ENCODE measurements at regions not wholly inside any gene's neighbourhood (a gene's known extent, or its start where the extent isn't known, plus 50 kb on each side); places are given as distances from the start of the nearest gene placed in this dataset.

DNA sequence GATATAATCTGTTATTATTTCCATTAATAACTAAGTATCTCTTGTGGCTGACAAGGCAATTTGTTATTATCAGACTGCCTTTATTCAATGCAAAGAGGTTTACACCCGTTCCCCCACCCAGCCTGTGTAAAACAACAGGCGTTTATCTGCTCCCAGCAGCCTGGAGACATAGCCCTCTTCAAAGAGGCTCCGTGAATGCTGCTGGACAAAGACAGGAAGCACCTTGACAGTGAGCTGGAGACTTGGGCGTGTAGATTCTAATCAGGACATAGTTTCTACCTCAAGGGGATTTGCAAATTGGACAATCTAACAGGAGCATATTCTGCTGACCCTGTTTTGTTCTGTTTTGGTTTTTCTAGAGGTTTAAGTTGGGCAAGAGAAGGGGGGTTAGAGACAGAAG, 733.0 kb upstream of the KIRREL3 start:
- Histone ChIP-seq H3K36me3 (ENCODE audit: insufficient read depth, low read length) (no peaks in the 10 kb centered on the region), H3K4me2 (ENCODE audit: low read length) (no peak overlapping the region), H3K27ac (ENCODE audit: low read depth, low read length) (no peak overlapping the region), H3K4me3 (ENCODE audit: insufficient read depth, low read depth, low read length) (no peak overlapping the region), H4K20me1 (ENCODE audit: insufficient read depth, low read length) (no peaks in the 10 kb centered on the region), H2AFZ (ENCODE audit: low read depth, low read length) (no peak overlapping the region), H3K4me1 (ENCODE audit: insufficient read depth, low read length) (no peaks in the 10 kb centered on the region), H3K79me2 (ENCODE audit: insufficient read depth, low read length) (no peaks in the 10 kb centered on the region), H3K27me3 (ENCODE audit: insufficient read depth, low read length) (no peaks in the 10 kb centered on the region), H3K9me3 (ENCODE audit: insufficient read depth, low read depth, low read length) (no peaks in the 10 kb centered on the region), H3K9ac (ENCODE audit: low read length) (no peak overlapping the region)
- no peaks in the 10 kb centered on the region for H3K4me1 Mint-ChIP-seq (ENCODE audit: low read depth, unreplicated experiment)
- H3K27ac Mint-ChIP-seq (ENCODE audit: unreplicated experiment): no peak overlapping the region
- no peak overlapping the region for H3K4me3 Mint-ChIP-seq (ENCODE audit: unreplicated experiment)
- FAIRE-seq: no peak
- DNase-seq (ENCODE audit: low read depth): no peak
- peaks cover 4% of the 10 kb centered on the region for H3K27me3 Mint-ChIP-seq (ENCODE audit: low read depth, unreplicated experiment)
- no peaks in the 10 kb centered on the region for H3K36me3 Mint-ChIP-seq (ENCODE audit: low read depth, unreplicated experiment)
- H3K9me3 Mint-ChIP-seq (ENCODE audit: unreplicated experiment): no peaks in the 10 kb centered on the region
- TF ChIP-seq, protein P1, sequence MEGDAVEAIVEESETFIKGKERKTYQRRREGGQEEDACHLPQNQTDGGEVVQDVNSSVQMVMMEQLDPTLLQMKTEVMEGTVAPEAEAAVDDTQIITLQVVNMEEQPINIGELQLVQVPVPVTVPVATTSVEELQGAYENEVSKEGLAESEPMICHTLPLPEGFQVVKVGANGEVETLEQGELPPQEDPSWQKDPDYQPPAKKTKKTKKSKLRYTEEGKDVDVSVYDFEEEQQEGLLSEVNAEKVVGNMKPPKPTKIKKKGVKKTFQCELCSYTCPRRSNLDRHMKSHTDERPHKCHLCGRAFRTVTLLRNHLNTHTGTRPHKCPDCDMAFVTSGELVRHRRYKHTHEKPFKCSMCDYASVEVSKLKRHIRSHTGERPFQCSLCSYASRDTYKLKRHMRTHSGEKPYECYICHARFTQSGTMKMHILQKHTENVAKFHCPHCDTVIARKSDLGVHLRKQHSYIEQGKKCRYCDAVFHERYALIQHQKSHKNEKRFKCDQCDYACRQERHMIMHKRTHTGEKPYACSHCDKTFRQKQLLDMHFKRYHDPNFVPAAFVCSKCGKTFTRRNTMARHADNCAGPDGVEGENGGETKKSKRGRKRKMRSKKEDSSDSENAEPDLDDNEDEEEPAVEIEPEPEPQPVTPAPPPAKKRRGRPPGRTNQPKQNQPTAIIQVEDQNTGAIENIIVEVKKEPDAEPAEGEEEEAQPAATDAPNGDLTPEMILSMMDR (IDR thresholded peaks at IDR 0.05; ENCODE audit: insufficient read depth, low read depth, low read length): no peak
- TF ChIP-seq EZH2 (IDR thresholded peaks at IDR 0.05; ENCODE audit: insufficient read depth, low read length): no peak

DNA sequence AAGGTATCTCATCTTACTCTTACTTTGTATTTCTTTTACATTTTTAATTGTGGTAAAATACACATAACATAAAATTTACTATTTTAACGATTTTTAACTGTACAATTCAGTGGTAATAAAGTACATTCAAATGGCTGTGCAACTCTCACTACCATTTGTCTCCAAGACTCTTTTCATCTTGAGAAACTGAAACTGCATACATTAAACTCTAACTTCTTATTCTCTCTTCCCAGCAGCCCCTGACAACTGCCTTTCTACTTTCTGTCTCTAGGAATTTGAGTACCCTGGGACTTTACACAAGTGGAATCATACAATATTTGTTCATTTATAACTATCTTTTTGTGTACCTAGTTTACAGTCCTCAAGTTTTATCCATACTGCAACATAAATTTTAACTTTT, 725.8 kb upstream of the KIRREL3 start:
- H3K27ac Mint-ChIP-seq (ENCODE audit: unreplicated experiment): no peak overlapping the region

GRCh38 chr11:127723714-127724113, 723.1 kb upstream of the KIRREL3 start:
- Histone ChIP-seq H3K9me3 (ENCODE audit: insufficient read depth, low read depth, low read length) (no peaks in the 10 kb centered on the region), H3K9ac (ENCODE audit: low read length) (no peak overlapping the region), H2AFZ (ENCODE audit: low read depth, low read length) (no peak overlapping the region), H3K36me3 (ENCODE audit: insufficient read depth, low read length) (no peaks in the 10 kb centered on the region), H3K4me2 (ENCODE audit: low read length) (no peak overlapping the region), H3K27me3 (ENCODE audit: insufficient read depth, low read length) (no peaks in the 10 kb centered on the region), H3K4me3 (ENCODE audit: insufficient read depth, low read depth, low read length) (no peak overlapping the region), H4K20me1 (ENCODE audit: insufficient read depth, low read length) (no peaks in the 10 kb centered on the region), H3K79me2 (ENCODE audit: insufficient read depth, low read length) (no peaks in the 10 kb centered on the region), H3K27ac (ENCODE audit: low read depth, low read length) (no peak overlapping the region), H3K4me1 (ENCODE audit: insufficient read depth, low read length) (no peaks in the 10 kb centered on the region)
- no peak for TF ChIP-seq EZH2 (IDR thresholded peaks at IDR 0.05; ENCODE audit: insufficient read depth, low read length)
- TF ChIP-seq, protein P1 (IDR thresholded peaks at IDR 0.05; ENCODE audit: insufficient read depth, low read depth, low read length): no peak
- DNase-seq (ENCODE audit: low read depth): no peak
- no peaks in the 10 kb centered on the region for H3K27me3 Mint-ChIP-seq (ENCODE audit: low read depth, unreplicated experiment)
- FAIRE-seq: no peak
- H3K4me1 Mint-ChIP-seq (ENCODE audit: low read depth, unreplicated experiment): no peaks in the 10 kb centered on the region
- no peak overlapping the region for H3K4me3 Mint-ChIP-seq (ENCODE audit: unreplicated experiment)
- no peaks in the 10 kb centered on the region for H3K9me3 Mint-ChIP-seq (ENCODE audit: unreplicated experiment)
- H3K27ac Mint-ChIP-seq (ENCODE audit: unreplicated experiment): no peak overlapping the region
- no peaks in the 10 kb centered on the region for H3K36me3 Mint-ChIP-seq (ENCODE audit: low read depth, unreplicated experiment)

More for the DNA sequence above, 725.8 kb upstream of the KIRREL3 start:
- Histone ChIP-seq H3K27ac (ENCODE audit: low read depth, low read length) (no peak overlapping the region), H3K4me2 (ENCODE audit: low read length) (no peak overlapping the region), H4K20me1 (ENCODE audit: insufficient read depth, low read length) (no peaks in the 10 kb centered on the region), H3K36me3 (ENCODE audit: insufficient read depth, low read length) (no peaks in the 10 kb centered on the region), H3K4me1 (ENCODE audit: insufficient read depth, low read length) (no peaks in the 10 kb centered on the region), H3K4me3 (ENCODE audit: insufficient read depth, low read depth, low read length) (no peak overlapping the region), H3K9ac (ENCODE audit: low read length) (no peak overlapping the region), H3K9me3 (ENCODE audit: insufficient read depth, low read depth, low read length) (no peaks in the 10 kb centered on the region), H3K79me2 (ENCODE audit: insufficient read depth, low read length) (no peaks in the 10 kb centered on the region), H2AFZ (ENCODE audit: low read depth, low read length) (no peak overlapping the region), H3K27me3 (ENCODE audit: insufficient read depth, low read length) (no peaks in the 10 kb centered on the region)
- Mint-ChIP-seq H3K36me3 (ENCODE audit: low read depth, unreplicated experiment) (no peaks in the 10 kb centered on the region), H3K4me1 (ENCODE audit: low read depth, unreplicated experiment) (no peaks in the 10 kb centered on the region), H3K4me3 (ENCODE audit: unreplicated experiment) (no peak overlapping the region), H3K27me3 (ENCODE audit: low read depth, unreplicated experiment) (no peaks in the 10 kb centered on the region), H3K9me3 (ENCODE audit: unreplicated experiment) (no peaks in the 10 kb centered on the region)
- FAIRE-seq (no peak), DNase-seq (ENCODE audit: low read depth) (no peak)
- TF ChIP-seq, protein P1 (IDR thresholded peaks at IDR 0.05; ENCODE audit: insufficient read depth, low read depth, low read length): no peak
- TF ChIP-seq EZH2 (IDR thresholded peaks at IDR 0.05; ENCODE audit: insufficient read depth, low read length): no peak

Measured in astrocyte (in vitro differentiated cells and primary cell).